DND-41 (cell line): ENCODE measurements at regions not wholly inside any gene's neighbourhood (a gene's known extent, or its start where the extent isn't known, plus 50 kb on each side); places are given as distances from the start of the nearest gene placed in this dataset.

Source experiments
- ATAC-seq: fragments of 200-7000 bp; cut with Tn5 transposase; 3 replicates; pipeline ENCODE4 v1.9.1; 2021; ENCODE audit warnings: low read depth; ENCODE audit not compliant: insufficient read depth
- DNase-seq: peaks from one replicate; pipeline ENCODE4 v3.0.0-alpha.2; 2020
- H2AFZ ChIP-seq: 2 replicates; pipeline ENCODE4 v1.6.0; 2012; ENCODE audit warnings: low read depth, low read length
- H3K27ac ChIP-seq: 2 replicates; pipeline ENCODE4 v1.5.1; 2012; ENCODE audit warnings: low read length, inconsistent platforms
- H3K27me3 ChIP-seq: fragments of 200-600 bp; sonication (generic); 2 replicates; pipeline ENCODE4 v1.6.0; 2012; ENCODE audit warnings: low read length, mild to moderate bottlenecking, inconsistent platforms; ENCODE audit not compliant: insufficient read depth, poor library complexity
- H3K36me3 ChIP-seq: 2 replicates; pipeline ENCODE4 v1.5.1; 2012; ENCODE audit warnings: low read length, inconsistent platforms; ENCODE audit not compliant: insufficient read depth
- H3K4me1 ChIP-seq: 2 replicates; pipeline ENCODE4 v1.5.1; 2012; ENCODE audit warnings: mild to moderate bottlenecking, low read length; ENCODE audit not compliant: insufficient read depth
- H3K4me2 ChIP-seq: 2 replicates; pipeline ENCODE4 v1.6.0; 2012; ENCODE audit warnings: mild to moderate bottlenecking, moderate library complexity, low read length, inconsistent platforms; ENCODE audit not compliant: insufficient read depth
- H3K4me3 ChIP-seq, 2 experiments: fragments of 200-600 bp in 1 of 2; shearing (Covaris generic) in 1 of 2; 2 replicates each; pipeline ENCODE4 v1.5.1; 2012 to 2016; ENCODE audit warnings: inconsistent platforms in 2 of 2, low read length in 2 of 2, mild to moderate bottlenecking in 2 of 2, low read depth in 1 of 2, moderate library complexity in 1 of 2
- H3K79me2 ChIP-seq: 2 replicates; pipeline ENCODE4 v1.6.0; 2012; ENCODE audit warnings: low read length, inconsistent platforms; ENCODE audit not compliant: insufficient read depth
- H3K9ac ChIP-seq: 2 replicates; pipeline ENCODE4 v1.6.0; 2012; ENCODE audit warnings: low read depth, mild to moderate bottlenecking, inconsistent platforms, low read length, moderate library complexity
- H3K9me3 ChIP-seq: 2 replicates; pipeline ENCODE4 v1.5.1; 2012; ENCODE audit warnings: low read length, moderate library complexity, mild to moderate bottlenecking, inconsistent platforms; ENCODE audit not compliant: insufficient read depth, severe bottlenecking
- H4K20me1 ChIP-seq: 2 replicates; pipeline ENCODE4 v1.6.0; 2012; ENCODE audit warnings: low read length; ENCODE audit not compliant: insufficient read depth
- CTCF ChIP-seq: IDR thresholded peaks from 2 replicates; pipeline ENCODE4 v1.5.1; 2012; ENCODE audit warnings: borderline replicate concordance, low read length, moderate library complexity, mild to moderate bottlenecking; ENCODE audit not compliant: poor library complexity, severe bottlenecking; ENCODE audit errors: extremely low read depth
- EZH2 ChIP-seq: IDR thresholded peaks from 3 replicates; pipeline ENCODE4 v1.6.1; 2012; ENCODE audit warnings: borderline replicate concordance, low read depth, mild to moderate bottlenecking, moderate library complexity, low read length, inconsistent platforms; ENCODE audit not compliant: severe bottlenecking

GRCh38 chr3:89974903-89975519, 867.6 kb downstream of the EPHA3 start:
- no peak overlapping the region for H3K4me3 ChIP-seq
- H3K36me3 ChIP-seq = no peaks in the 10 kb centered on the region
- ATAC-seq (no peak), DNase-seq (no peak)
- TF ChIP-seq CTCF (no peak), EZH2 (no peak)
- no peaks in the 10 kb centered on the region for H3K4me1 ChIP-seq
- H3K9me3 ChIP-seq = no peaks in the 10 kb centered on the region
- no peak overlapping the region for H3K27ac ChIP-seq
- H4K20me1 ChIP-seq = no peaks in the 10 kb centered on the region
- H3K9ac ChIP-seq = no peak overlapping the region
- H2AFZ ChIP-seq = no peak overlapping the region
- no peaks in the 10 kb centered on the region for H3K27me3 ChIP-seq
- no peaks in the 10 kb centered on the region for H3K79me2 ChIP-seq
- H3K4me2 ChIP-seq = no peak overlapping the region

GRCh38 chr3:89983449-89983848, 876.0 kb downstream of the EPHA3 start:
- Histone ChIP-seq H3K27ac (no peak overlapping the region), H3K4me3 (no peak overlapping the region), H3K36me3 (no peaks in the 10 kb centered on the region), H3K4me2 (no peak overlapping the region), H3K9ac (no peak overlapping the region), H3K79me2 (no peaks in the 10 kb centered on the region), H3K4me1 (no peaks in the 10 kb centered on the region), H3K9me3 (no peaks in the 10 kb centered on the region), H4K20me1 (no peaks in the 10 kb centered on the region), H3K27me3 (no peaks in the 10 kb centered on the region), H2AFZ (no peak overlapping the region)
- DNase-seq = no peak
- no peak for ATAC-seq
- no peak for TF ChIP-seq EZH2
- no peak for TF ChIP-seq CTCF

DNA sequence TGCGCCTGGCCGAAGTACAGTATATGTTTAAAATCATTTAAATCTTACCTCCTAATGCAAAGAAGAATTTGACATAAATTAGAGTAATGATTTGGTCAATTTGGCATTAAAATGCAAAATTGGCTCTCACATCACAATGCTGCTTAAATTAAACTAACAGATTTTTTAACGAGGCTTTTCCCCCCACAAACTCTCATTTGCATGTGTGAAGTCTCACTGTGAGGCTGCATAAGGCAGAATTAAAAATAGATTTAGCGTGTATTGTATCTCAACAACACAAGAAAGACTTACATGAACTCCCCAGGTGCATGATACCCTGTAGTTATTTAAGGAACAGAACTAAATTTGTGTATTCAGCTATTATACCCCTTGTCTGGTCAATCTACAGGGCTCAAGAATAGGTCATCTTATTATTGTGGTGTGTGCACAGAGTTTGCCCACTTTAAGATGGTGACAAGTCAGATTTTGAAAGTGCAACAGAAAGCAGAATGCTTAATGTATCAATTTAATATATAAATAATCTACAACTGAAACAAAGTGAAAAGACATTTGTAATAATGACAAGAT, 897.9 kb downstream of the EPHA3 start:
- ATAC-seq (no peak), DNase-seq (no peak)
- Histone ChIP-seq H3K79me2 (no peaks in the 10 kb centered on the region), H3K9me3 (no peaks in the 10 kb centered on the region), H4K20me1 (no peaks in the 10 kb centered on the region), H3K27ac (no peak overlapping the region), H3K9ac (no peak overlapping the region), H3K4me2 (no peak overlapping the region), H2AFZ (no peak overlapping the region), H3K36me3 (no peaks in the 10 kb centered on the region), H3K4me1 (no peaks in the 10 kb centered on the region), H3K27me3 (no peaks in the 10 kb centered on the region), H3K4me3 (no peak overlapping the region)
- TF ChIP-seq EZH2 = no peak
- TF ChIP-seq CTCF = no peak
